ENCODE measurements at regions not wholly inside any gene's neighbourhood (a gene's known extent, or its start where the extent isn't known, plus 50 kb on each side); places are given as distances from the start of the nearest gene placed in this dataset.

GRCh38 chr20:1775117-1775516 lies 117.5 kb upstream of the SIRPG start:
- dilution Hi-C loops (cut with HindIII; ENCODE audit: low sequenced_read_pairs, unreplicated experiment): no loop called here
- Histone ChIP-seq H3K23ac (ENCODE audit: low read depth, low read length) (no peak overlapping the region), H4K8ac (ENCODE audit: low read depth in 2 of 2, low read length in 2 of 2) (no peak overlapping the region), H2AK9ac (replicated peaks; ENCODE audit: low read depth, low read length, poor library complexity) (no peak overlapping the region), H2AK5ac (ENCODE audit: low read depth, low read length) (no peak overlapping the region), H3K9me3 (ENCODE audit: control insufficient read depth, insufficient read depth, low read length) (no peaks in the 10 kb centered on the region), H3K4me2 (ENCODE audit: low read depth, low read length) (no peak overlapping the region), H3K56ac (ENCODE audit: extremely low read depth, insufficient read depth, low read length) (no peak overlapping the region), H3K4ac (ENCODE audit: low read depth, low read length) (no peak overlapping the region), H3K14ac (replicated peaks; ENCODE audit: low read depth, low read length) (no peak overlapping the region), H3K36me3 (ENCODE audit: control insufficient read depth, insufficient read depth, low read length) (no peaks in the 10 kb centered on the region), H3K27ac (ENCODE audit: insufficient read depth, low read length) (no peak overlapping the region), H4K5ac (ENCODE audit: low read depth, low read length) (no peak overlapping the region), H4K91ac (ENCODE audit: insufficient read depth, low read depth, low read length) (no peak overlapping the region), H2BK20ac (ENCODE audit: low read depth, low read length) (no peak overlapping the region), H3K4me1 (ENCODE audit: control insufficient read depth, insufficient read depth, low read length) (peaks cover 4% of the 10 kb centered on the region), H2BK5ac (ENCODE audit: low read depth, low read length, poor library complexity, severe bottlenecking) (no peak overlapping the region), H4K20me1 (ENCODE audit: insufficient read depth, low read length) (no peaks in the 10 kb centered on the region), H2BK120ac (ENCODE audit: low read depth, low read length) (no peak overlapping the region), H3K27me3 (ENCODE audit: control insufficient read depth, insufficient read depth, low read length) (peaks cover 5% of the 10 kb centered on the region; the same call in 1 of the 2 replicates), H3K9me1 (ENCODE audit: insufficient read depth, low read length) (peaks cover 3% of the 10 kb centered on the region; the same call in 1 of the 2 replicates), H3K4me3 (ENCODE audit: insufficient read depth, low read depth, low read length) (no peak overlapping the region), H3K9ac (ENCODE audit: low read depth, low read length) (no peak overlapping the region), H2BK15ac (ENCODE audit: low read depth, low read length) (no peak overlapping the region), H3K79me1 (ENCODE audit: low read depth in 1 of 2, low read length in 2 of 2) (peaks cover 8 to 14% of the 10 kb centered on the region in 2 experiments; a peak in 3 of 4 replicates), H3K18ac (ENCODE audit: low read depth, low read length) (no peak overlapping the region), H2AFZ (replicated peaks; ENCODE audit: low read length, poor library complexity) (no peak overlapping the region)
- in situ Hi-C loops (cut with MboI; ENCODE audit: low sequenced_read_pairs): no loop called here
- DNase-seq (peak; percentile 63), ATAC-seq (ENCODE audit: low read depth) (no peak)
- WGBS, 2 experiments (ENCODE audit: extremely low coverage in 2 of 2, insufficient read length in 1 of 2): no CpG with 5 or more reads among the region's 2 CpGs
- intact Hi-C loops (cut with micrococcal nuclease): loop anchor here (5.0 kb wide), 1 partner anchor 463 kb away; no protein-coding TSS in a partner anchor
- BruUV-seq (replicated peaks): no TSS peak
- CTCF ChIA-PET: no interaction called here
- TF ChIP-seq CEBPB (IDR thresholded peaks at IDR 0.05; ENCODE audit: low read depth, low read length): peak; percentile 45; the same call in 1 of the 2 replicates
- TF ChIP-seq RFX5 (IDR thresholded peaks at IDR 0.05; ENCODE audit: low read depth, low read length): no peak
- TF ChIP-seq MXI1 (IDR thresholded peaks at IDR 0.05; ENCODE audit: borderline replicate concordance, low read depth, low read length): no peak
- TF ChIP-seq FOS (IDR thresholded peaks at IDR 0.05; ENCODE audit: low read depth, low read length): no peak
- TF ChIP-seq RAD21 (IDR thresholded peaks at IDR 0.05; ENCODE audit: low read length): no peak
- no peak for TF ChIP-seq POLR2A (IDR thresholded peaks at IDR 0.05; ENCODE audit: low read depth, low read length)
- POLR2A ChIA-PET (ENCODE audit: unreplicated experiment): no interaction called here

Data from IMR-90 (cell line).